Fibroblast of the aortic adventitia (primary cell): ENCODE measurements at regions not wholly inside any gene's neighbourhood (a gene's known extent, or its start where the extent isn't known, plus 50 kb on each side); places are given as distances from the start of the nearest gene placed in this dataset.

Experiments
- DNase-seq: peaks from one replicate; pipeline ENCODE4 v3.0.0-alpha.2; 2010; ENCODE audit warnings: low read depth
- H3K4me3 ChIP-seq: 2 replicates; pipeline ENCODE4 v1.5.1; 2011; ENCODE audit warnings: low read depth, mild to moderate bottlenecking, control low read depth, low read length, moderate library complexity
- CTCF ChIP-seq: IDR thresholded peaks from 2 replicates; pipeline ENCODE4 v1.5.1; 2011; ENCODE audit warnings: mild to moderate bottlenecking, low read length, control low read depth, inconsistent platforms; ENCODE audit not compliant: insufficient read depth

- H3K4me3 ChIP-seq, result no peak overlapping the region
- no peak for DNase-seq
- TF ChIP-seq CTCF, result no peak
These were observed 150.1 kb downstream of the MEX3B start for GRCh38 chr15:81895723-81896122.

- DNase-seq, result no peak
- no peak for TF ChIP-seq CTCF
- no peak overlapping the region for H3K4me3 ChIP-seq
These were observed 151.8 kb downstream of the MEX3B start for GRCh38 chr15:81894061-81894460.

- H3K4me3 ChIP-seq, result no peak overlapping the region
- no peak for DNase-seq
- TF ChIP-seq CTCF, result no peak
These were observed 152.5 kb downstream of the MEX3B start for GRCh38 chr15:81893182-81893835.

GRCh38 chr15:81890496-81890895, 155.3 kb downstream of the MEX3B start:
- H3K4me3 ChIP-seq, result no peak overlapping the region
- DNase-seq, result no peak
- no peak for TF ChIP-seq CTCF

GRCh38 chr15:81889485-81889881, 156.3 kb downstream of the MEX3B start:
- H3K4me3 ChIP-seq, result no peak overlapping the region
- TF ChIP-seq CTCF, result no peak
- DNase-seq, result no peak

- no peak for DNase-seq
- no peak overlapping the region for H3K4me3 ChIP-seq
- no peak for TF ChIP-seq CTCF
These were observed 156.9 kb downstream of the MEX3B start for GRCh38 chr15:81888748-81889484.
